ENCODE measurements at regions not wholly inside any gene's neighbourhood (a gene's known extent, or its start where the extent isn't known, plus 50 kb on each side); places are given as distances from the start of the nearest gene placed in this dataset.

DNA sequence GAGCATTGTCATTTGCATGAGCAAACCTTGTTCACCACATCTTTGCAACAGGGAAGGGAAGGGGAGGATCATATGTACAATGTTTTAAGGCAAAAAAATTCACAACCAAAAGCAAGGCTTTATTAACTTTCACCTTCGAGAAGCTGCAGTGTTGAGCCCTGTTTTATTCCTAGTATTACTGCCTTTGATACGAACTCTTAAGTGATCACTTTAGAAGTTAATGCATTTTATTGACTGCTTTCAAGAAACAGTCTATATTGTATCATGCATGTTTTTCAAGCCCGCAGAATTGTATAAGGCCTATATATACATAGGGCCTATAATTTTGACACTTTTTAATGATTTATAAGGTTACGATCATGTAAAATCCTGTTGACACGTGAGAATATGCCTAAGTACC is 117.5 kb upstream of the VPREB1 start:
- no peak for TF ChIP-seq CREB1 (IDR thresholded peaks at IDR 0.05)
- TF ChIP-seq, protein P1, sequence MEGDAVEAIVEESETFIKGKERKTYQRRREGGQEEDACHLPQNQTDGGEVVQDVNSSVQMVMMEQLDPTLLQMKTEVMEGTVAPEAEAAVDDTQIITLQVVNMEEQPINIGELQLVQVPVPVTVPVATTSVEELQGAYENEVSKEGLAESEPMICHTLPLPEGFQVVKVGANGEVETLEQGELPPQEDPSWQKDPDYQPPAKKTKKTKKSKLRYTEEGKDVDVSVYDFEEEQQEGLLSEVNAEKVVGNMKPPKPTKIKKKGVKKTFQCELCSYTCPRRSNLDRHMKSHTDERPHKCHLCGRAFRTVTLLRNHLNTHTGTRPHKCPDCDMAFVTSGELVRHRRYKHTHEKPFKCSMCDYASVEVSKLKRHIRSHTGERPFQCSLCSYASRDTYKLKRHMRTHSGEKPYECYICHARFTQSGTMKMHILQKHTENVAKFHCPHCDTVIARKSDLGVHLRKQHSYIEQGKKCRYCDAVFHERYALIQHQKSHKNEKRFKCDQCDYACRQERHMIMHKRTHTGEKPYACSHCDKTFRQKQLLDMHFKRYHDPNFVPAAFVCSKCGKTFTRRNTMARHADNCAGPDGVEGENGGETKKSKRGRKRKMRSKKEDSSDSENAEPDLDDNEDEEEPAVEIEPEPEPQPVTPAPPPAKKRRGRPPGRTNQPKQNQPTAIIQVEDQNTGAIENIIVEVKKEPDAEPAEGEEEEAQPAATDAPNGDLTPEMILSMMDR (IDR thresholded peaks at IDR 0.05; ENCODE audit: control extremely low read depth in 1 of 3, insufficient read depth in 1 of 3, low read depth in 1 of 3, low read length in 3 of 3) = no peak
- no peak for TF ChIP-seq POLR2A (IDR thresholded peaks at IDR 0.05; ENCODE audit: control extremely low read depth in 1 of 2, low read depth in 2 of 2, low read length in 2 of 2)
